Endothelial cell of umbilical vein (primary cell): ENCODE measurements at regions not wholly inside any gene's neighbourhood (a gene's known extent, or its start where the extent isn't known, plus 50 kb on each side); places are given as distances from the start of the nearest gene placed in this dataset.

Source experiments
- CTCF ChIP-seq, 2 donors: IDR thresholded peaks; 1 replicate in 1 of 2; 2 replicates in 1 of 2; pipeline ENCODE4 v1.5.1; 2011; ENCODE audit warnings: low read length in 2 of 2, mild to moderate bottlenecking in 2 of 2, moderate library complexity in 2 of 2, control low read depth in 1 of 2, inconsistent platforms in 1 of 2, low read depth in 1 of 2; ENCODE audit not compliant: insufficient read depth in 1 of 2; ENCODE audit errors: extremely low read depth in 1 of 2
- EZH2 ChIP-seq: IDR thresholded peaks from 2 replicates; pipeline ENCODE4 v1.6.1; 2012; ENCODE audit warnings: borderline replicate concordance, low read depth, mild to moderate bottlenecking, moderate library complexity, low read length, inconsistent platforms; ENCODE audit not compliant: severe bottlenecking
- FOS ChIP-seq: IDR thresholded peaks from 2 replicates; pipeline ENCODE4 v1.6.1; 2011; ENCODE audit warnings: mild to moderate bottlenecking, low read length, moderate library complexity, borderline replicate concordance; ENCODE audit not compliant: insufficient read depth
- GATA2 ChIP-seq: IDR thresholded peaks from 2 replicates; pipeline ENCODE4 v1.7.0; 2011; ENCODE audit warnings: low read depth, mild to moderate bottlenecking, moderate library complexity, mixed read lengths, low read length; ENCODE audit not compliant: insufficient read length, insufficient read depth
- JUN ChIP-seq: IDR thresholded peaks from 2 replicates; pipeline ENCODE4 v1.6.1; 2011; ENCODE audit warnings: borderline replicate concordance, low read depth; ENCODE audit not compliant: insufficient read length, insufficient read depth
- MYC ChIP-seq: IDR thresholded peaks from one replicate; pipeline ENCODE4 v1.6.1; 2011; ENCODE audit warnings: mild to moderate bottlenecking, low read depth, low read length
- POLR2A ChIP-seq: IDR thresholded peaks from 2 replicates; pipeline ENCODE4 v1.6.1; 2012; ENCODE audit warnings: low read depth, mild to moderate bottlenecking, control low read depth, low read length
- POLR2AphosphoS5 ChIP-seq: IDR thresholded peaks from 2 replicates; pipeline ENCODE4 v1.6.1; 2012; ENCODE audit warnings: low read depth, mild to moderate bottlenecking, control low read depth, low read length, moderate library complexity; ENCODE audit not compliant: insufficient read depth
- TF ChIP-seq, protein P1 (sequence below): IDR thresholded peaks from 2 replicates; pipeline ENCODE4 v1.6.1; 2011; ENCODE audit not compliant: insufficient read depth, insufficient read length

DNA sequence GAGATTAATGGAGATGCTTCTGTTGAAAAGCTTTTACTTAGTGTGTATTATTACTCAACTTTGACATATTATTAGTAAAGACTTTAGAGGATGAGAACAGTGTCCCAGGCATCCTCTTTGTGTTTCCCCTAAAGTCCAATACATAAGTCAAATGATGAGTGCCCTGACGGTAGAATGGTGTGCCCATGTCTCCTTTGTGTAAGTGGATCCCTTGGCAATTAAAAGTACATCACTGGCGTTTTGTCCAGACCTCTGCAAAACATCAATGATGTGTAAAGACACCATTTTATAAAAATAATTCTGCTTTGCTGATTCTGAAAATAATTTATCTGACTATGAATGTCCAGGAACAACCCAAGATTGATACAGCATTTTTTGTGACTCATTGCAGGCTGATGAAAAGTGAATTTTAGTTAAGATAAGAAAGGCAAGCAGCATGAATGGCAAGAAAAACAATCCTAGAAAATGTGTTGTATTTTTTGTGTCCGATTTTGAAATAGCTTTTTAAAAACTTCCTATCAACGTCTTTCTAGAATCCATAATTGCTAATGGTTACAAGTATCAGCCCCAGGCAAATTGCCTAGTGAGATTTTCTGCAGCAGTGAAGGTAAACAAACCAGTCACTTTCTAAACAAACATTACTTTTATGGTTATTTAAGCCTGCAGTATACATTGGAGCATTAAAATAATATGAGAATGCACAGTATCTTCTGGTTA, 251.5 kb downstream of the PTPRC start:
- TF ChIP-seq CTCF (IDR thresholded peaks at IDR 0.05; ENCODE audit: extremely low read depth in 1 of 2, insufficient read depth in 1 of 2, low read depth in 1 of 2, low read length in 2 of 2) (no peak), POLR2A (no peak), EZH2 (no peak), POLR2AphosphoS5 (no peak), MYC (no peak), JUN (no peak), GATA2 (peak; percentile 31), FOS (no peak)
- TF ChIP-seq, protein P1, sequence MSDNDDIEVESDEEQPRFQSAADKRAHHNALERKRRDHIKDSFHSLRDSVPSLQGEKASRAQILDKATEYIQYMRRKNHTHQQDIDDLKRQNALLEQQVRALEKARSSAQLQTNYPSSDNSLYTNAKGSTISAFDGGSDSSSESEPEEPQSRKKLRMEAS: no peak
